ENCODE measurements at regions not wholly inside any gene's neighbourhood (a gene's known extent, or its start where the extent isn't known, plus 50 kb on each side); places are given as distances from the start of the nearest gene placed in this dataset.
A peak's percentile ranks its signal among the peaks of the same experiment; 100 is the strongest.

DNA sequence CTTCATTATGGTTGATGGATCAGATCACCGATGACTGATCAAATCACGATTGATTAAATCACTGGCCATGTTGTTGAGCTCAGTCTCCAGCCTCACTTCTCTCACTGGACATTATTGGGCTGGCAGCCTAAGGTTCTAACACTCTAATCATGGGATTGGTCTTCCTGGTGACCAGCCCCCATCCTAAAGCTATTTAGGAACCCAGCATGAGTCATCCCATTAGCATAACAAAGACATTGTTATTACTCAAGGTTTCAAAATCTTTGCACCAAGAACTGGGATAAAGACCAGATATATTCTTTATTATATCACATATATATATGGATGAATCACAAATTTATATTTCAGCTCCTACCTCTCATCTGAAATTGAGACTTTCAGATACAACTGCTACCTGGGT is 272.1 kb upstream of the IL12B start:
- no peak for DNase-seq

DNA sequence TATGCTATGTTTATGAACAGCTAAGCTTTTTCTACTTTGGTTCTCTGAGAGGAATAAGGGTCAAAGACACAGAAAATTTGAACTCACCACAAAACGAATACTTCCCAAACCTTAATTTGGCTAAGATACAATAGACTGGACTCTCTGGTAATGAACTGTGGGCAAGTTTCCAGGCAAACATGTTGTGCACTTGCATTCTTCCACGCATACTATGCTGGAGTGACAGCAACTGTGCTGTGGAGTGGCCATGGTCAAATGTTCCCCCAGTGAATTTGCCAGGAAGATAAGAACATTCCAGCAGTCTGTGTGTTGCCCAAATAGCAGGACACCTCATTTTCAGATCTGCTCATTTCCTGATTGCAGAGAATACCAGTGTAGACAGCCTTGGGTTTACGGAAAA is 275.3 kb upstream of the IL12B start:
- no peak for DNase-seq

DNA sequence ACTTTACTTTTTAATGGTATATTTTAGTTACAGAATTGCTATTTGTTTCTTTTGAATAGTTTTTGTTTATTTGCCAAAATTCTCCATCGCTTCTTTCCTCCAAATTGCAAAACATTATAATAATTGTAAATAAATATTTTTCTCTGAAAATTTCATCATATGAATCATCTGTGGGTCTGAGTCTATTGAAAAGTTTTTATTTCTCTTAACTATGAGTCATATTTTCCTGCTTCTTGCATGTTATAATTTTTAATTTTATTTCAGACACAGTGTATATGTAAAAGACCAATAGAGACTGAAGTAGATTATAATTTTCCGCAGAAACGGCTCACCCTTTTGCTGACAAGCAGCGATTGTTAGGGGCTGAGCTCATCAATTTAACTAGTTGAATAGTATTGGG is 279.1 kb upstream of the IL12B start:
- DNase-seq, result no peak

DNA sequence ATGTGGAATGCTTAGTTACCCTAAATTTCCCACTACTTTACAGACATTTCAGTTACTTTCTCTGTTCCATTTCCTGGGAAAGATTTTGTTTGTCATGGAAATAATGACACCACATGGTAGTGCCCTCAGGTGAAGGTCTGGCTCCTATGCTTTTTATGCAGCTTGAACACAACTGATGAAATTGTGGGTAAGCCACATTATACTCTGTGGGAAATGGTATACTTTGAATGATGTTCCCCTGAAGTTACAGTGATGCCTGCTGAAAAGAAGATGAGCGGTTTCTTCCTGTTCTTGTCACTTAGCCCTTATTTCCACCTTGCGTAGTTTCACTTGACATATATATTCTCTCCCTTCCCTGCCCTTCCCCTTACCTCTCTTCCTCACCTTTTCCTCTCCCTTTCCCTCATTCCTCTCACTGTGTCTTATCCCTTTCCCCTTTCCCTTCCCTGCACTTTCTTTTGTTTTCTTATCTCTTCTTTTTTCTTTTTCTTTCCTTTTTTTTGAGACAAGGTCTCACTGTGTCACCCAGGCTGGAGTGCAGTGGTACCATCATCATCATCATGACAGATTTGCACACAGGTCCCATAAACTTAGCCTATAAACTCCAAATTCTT is 280.8 kb upstream of the IL12B start:
- DNase-seq, result no peak

DNA sequence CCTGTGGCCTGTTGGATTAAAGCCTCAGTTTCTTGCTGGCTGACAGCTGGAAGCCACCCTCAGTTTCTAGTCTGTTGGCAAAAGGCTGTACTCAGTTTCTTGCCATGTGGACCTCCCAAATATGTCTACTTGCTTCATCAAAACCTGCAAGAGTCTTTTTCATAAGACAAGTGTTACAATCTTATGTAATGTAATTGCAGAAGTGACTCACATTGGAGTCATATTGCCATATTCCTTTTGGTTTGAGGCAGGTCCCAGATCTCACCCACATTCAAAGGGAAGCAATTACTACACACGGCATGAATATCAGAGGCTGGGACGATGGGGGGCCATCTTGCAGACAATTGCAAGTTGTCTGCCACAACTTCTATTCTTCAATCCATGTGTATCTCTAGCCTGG is 286.7 kb upstream of the IL12B start:
- no peak for DNase-seq

DNA sequence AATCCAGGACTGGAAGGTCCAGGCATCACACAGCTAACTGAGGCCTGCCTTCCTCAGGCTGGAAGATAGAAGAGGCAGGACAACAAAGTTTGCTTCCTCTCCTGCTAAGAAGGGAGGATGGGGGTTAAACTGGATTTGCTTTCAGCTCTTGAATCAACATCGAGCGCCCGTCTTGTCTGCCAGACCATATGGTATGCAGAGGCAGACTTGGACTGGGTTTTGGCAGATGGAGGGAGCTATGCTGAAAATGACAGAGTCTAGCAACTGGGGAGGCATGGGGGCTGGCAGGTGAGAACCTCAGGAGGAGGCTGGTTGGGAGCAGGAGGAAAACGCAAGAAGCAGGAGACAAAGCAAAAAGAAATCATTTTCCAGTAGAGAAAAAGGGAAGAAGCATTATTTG is 289.5 kb upstream of the IL12B start:
- DNase-seq, result peak; percentile 96

DNA sequence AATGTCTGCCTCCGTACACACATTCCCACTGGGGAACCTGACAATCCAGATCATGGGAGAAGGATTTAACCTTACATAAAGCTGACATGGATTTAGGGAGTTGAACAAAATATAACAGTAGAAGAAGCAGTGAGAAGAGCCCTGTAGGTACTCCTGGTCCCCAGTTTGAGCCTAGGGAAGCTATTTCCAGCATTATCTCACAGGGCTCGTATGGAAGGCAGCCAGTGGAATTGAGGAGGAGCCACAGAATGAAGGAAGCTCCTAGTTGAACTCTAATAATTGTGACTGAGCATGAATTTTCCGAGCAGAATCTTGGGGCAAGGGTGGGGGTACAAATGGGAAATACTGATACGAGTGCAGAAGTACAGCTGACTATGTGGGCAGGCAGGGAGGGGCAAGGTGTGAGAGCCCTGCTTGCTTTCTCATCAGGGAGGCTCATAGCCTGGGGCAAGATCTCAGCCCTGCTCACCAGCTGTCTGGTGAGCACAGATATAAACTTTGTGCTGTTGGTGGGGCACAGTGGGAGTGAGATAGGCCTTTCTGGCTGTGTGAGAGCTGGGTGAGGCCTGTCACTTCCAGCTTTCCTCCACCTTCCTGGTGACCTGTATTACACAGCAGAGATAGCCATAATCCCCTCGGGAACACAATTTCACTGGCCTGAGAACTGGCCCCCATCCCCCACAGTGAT is 290.7 kb upstream of the IL12B start:
- peak; percentile 27 for DNase-seq

DNA sequence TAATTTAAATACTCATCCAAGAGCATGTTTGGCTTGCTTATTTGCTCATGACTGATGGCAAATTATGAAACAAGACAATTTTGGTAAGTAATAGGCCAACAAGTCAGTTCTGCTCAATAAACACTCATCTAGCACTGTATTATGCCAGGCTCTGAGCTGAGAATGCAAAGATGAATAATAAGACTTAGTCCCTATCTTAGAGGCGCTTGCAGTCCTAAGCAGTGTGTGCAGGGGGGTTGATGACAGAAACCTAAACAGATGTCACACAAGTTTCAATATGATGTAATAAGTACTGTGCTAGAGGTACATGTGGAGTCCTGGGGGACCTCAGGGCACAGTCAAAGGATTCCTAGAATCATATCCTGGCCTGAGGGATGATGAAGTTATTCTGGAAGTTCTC is 287.6 kb upstream of the ADRA1B start:
- peak; percentile 20 for DNase-seq

DNA sequence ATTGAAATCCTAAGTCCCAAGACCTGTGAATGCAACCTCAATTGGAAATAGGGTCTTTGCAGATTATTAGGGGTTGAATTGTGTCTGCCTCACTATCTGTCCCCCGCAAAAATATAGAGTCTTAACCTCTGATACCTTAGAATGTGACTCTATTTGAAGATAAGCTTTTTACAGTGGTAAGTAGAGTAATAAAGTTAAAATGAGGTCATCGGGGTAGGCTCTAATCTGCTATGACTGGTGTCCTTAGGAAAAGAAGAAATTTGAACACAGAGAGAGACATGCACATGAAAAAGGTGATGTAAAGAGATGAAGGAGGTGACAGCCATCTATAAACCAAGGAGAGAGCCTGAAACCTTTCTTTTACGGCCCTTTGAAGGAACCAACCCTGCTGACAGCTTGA is 287.1 kb upstream of the ADRA1B start:
- DNase-seq, result no peak

DNA sequence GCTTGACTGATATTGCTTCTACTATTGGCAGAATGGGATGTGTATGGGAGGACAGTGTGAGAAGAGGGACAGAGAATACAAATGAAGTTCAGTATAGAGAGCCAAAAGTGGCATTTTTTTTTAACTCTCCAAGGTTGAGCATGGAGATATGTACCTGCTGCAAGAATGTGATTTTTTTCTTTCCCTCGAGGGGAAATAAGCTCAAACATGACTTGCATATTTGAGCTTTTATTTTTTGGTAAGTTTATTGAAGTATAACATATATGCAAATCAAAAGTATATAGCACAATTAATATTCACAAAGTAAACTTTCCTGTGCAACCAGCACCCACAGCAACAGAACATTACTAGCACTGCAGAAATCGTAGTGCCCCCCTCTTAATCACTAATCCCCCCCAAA is 285.7 kb upstream of the ADRA1B start:
- DNase-seq, result no peak

DNA sequence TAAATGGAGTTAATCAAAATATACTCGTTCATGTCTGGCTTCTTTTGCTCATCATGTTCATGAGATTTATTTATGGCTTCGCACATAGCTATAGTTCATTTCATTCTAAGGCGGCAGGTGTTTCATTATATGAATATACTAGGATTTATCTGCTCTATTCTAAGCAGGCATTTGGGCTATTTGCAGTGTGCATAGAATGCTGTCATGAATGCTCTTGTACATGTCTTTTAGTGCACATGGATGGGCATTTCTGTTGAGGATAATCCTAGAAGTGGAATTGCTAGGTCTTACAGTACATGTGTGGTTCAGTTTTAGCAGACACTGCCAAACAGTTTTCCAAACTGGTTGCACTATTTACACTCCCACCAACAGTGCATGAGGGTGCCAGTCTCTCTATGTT is 285.3 kb upstream of the ADRA1B start:
- DNase-seq, result peak; percentile 31

DNA sequence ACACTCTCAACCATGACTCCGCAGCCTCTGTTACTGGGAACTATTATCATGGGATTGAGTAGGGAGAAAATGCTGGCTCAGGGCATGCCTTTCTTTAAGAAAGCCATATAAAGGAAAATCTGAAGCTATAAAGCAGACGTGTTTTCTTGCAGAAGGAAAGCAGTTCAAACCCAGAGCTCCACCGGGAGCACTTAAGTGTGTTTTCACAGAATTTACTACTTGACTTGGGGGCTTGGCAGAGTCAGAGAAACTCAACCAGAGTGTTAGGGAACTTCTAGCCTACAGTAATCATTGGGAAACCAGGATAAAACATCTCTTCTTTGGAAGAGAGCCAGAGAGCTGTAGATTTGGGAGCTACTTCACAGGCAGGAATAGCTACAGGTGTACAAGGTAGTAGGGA is 283.4 kb upstream of the ADRA1B start:
- no peak for DNase-seq

DNA sequence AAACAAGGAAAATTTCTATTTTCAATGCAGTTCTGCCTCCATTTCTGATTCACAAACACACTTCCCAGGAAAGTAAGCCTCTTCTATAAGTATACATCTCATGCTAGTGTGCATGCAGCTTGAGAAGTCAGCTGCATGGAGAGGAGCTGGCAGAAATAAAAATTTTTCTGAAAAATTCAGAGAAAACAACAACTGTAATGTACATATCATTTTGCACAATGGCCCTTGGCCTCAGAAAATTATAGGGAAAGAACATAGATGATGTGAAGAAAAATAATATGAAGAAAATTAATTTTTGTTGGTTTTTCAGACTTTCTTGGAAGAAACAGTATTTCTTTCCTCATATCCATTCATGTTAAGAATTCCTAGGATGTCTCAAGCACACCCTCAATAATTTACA is 277.8 kb upstream of the ADRA1B start:
- DNase-seq, result no peak

DNA sequence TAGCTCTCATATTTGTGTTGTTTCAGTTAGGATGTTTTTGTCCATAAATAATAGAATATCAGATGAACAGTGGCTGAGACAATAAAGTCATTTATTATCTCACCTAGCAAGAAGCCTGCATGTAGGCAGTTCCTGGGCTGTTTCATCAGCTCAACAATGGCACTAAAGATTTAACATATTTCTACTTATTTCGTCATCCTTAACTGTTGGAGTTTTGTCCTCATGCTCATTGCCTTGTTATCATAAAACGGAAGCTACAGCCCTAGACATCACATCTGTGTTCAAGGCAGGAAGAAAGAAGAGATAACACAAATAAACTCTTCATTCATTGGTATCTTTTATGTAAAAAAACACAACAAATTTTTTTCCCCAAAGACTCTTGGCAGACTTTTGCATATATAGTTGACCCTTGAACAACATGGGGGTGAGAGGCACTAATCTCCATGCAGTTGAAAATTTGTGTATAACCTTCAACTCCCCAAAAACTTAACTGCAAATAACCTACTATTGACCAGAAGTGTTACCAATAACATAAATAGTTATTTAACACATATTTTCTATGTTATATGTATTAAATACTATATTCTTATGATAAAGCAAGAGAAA is 277.2 kb upstream of the ADRA1B start:
- no peak for DNase-seq

DNA sequence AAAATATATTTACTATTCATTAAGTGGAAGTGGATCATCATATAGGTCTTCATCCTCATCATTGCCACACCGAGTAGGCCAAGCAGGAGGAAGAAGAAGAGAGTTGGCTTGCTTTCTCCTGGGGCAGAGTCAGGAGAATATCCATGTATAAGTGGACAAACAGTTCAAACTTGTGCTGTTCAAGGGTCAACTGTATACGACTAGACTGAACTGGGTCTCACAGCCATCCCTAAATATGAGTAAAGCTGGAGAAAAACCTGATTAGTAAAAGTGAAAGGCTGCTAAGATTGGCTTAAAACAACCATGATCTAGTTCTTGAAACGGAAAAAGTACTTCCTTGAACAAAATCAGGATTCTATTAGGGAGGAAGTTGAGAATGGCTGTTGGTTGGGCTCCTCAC is 276.7 kb upstream of the ADRA1B start:
- no peak for DNase-seq

DNA sequence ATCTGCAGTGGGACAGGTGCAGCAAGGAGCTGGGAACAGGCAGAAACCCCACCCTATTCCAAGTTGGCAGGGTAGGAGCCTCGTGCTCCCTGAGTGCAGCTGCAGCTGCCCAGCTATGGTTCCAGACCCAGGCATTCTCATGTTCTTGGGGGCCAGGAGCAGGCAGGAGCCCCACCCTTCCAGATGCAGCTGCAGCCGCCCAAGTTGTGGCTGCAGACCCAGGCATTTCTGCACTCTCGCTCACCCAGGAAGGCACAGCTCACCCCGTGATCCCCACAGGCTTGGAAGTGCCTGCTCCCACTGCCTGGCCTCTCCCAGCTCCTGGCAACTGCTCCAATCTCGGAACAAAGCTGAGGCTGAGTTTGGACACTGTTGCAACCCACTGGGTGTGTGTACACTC is 275.8 kb upstream of the ADRA1B start:
- no peak for DNase-seq

DNA sequence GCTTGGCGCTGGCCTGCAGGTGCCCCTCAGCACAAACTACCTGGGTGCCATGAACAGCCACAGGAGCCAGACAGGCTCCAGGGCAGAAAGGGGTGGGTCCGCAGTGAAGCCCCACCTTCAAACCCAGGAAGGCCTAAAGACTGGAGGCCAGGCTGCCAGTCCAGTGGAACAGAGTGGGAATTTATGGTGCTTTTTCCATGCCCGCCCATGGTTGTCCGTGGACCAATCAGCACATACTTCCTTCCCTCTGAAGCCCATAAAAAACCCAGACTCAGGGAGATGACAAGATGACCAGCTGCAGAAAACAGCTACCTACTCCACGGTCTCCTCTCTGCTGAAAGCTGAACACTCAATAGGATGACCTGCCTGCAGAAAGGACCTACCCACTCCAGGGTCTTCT is 275.4 kb upstream of the ADRA1B start:
- DNase-seq, result no peak

DNA sequence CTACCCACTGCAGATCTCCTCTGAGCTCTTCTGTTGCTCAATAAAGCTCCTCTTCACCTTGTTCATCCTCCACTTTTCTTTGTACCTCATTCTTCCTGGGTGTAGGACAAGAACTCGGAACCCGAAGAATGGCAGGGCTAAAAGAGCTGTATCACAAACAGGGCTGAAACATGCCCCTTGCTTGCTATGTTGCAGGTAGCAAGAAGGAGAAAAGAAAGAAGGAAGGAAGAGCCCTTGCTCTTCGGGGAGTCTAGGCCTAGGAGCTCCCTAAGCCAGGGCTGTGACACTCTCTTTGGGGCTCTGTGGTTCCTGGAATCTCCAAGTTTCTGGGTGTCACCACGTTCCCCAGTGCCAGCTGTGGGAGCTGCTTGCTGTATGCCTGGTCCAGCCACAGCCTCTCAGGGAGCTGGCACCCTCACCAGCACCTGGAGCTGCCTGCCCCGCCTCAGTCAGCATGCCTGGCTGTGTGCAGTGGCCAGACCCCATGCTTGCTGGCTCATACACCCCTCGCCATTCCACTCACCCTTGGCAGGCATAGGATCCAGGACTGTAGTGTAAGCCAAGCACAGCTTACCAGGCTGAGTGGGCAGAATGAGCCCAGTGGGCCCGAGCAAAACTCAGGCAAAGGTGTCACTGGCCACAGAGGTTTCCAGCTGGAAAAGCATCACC is 274.8 kb upstream of the ADRA1B start:
- no peak for DNase-seq

DNA sequence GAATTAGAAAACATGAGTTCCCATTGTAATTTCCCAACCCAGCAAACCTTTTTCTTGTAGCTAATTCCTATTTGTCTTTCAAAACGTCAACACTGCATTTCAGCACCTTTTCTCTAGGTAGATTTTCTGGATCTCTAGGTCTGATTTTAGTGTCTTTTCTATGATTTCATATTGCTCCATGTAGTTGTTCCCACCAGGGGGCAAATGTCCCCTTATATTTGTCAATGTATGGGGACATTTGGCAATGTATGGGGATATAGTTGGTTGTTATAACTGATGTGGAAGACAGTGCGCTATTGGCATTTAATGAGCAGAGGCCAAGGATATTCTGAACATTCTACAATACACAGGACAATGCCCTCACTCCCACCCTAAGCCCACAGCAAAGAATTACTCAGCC is 273.9 kb upstream of the ADRA1B start:
- peak; percentile 0 for DNase-seq

DNA sequence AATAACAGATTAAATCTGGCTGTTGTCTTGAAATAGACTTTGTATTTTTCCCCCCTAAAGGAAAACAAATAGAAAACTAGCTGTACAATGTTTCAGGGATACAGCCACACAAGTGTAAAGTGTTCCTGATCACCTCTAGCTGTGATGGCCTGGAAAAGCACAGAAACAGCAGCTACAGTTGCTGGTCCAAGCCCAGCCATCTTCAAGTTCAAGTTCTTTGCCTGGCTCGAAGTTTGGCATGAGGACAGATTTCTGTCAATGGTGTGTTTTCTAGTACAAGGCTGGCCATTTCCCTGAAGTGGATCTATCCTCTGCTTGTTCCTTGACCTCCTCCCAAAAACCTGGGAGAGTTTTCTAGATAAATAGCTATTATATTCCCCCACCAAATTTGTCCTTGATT is 272.2 kb upstream of the ADRA1B start:
- no peak for DNase-seq

DNA sequence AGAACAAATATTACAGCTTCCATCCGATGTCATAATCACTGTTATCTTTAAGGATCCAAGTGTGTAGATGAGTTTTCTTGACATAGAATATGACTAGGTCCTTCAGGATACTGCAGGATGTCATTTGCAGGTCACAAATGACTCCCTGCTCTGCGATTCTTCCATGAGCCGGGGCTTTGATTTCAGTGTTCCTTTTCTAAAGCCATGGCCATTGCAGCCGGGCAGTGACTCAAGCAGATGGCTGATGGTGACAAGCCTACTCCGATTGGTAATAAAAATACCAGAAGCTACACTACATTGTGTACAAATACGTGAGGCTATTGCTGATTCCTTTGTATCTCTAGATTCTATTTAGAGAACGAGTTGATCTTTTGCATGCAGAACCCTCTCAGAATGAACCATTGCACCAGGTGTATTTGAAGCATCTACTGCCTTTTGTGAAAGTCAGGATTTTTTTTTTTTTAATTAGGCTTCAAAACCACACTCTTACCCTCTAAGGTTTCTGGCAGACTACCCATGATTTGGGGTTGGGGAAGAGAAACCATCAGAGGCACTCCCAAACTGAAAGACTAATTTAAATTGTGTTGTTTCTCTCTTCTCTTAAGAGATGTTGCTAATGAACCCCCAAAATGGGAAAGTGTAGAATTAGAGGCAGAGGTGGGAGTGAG is 271.0 kb upstream of the ADRA1B start:
- DNase-seq, result no peak

DNA sequence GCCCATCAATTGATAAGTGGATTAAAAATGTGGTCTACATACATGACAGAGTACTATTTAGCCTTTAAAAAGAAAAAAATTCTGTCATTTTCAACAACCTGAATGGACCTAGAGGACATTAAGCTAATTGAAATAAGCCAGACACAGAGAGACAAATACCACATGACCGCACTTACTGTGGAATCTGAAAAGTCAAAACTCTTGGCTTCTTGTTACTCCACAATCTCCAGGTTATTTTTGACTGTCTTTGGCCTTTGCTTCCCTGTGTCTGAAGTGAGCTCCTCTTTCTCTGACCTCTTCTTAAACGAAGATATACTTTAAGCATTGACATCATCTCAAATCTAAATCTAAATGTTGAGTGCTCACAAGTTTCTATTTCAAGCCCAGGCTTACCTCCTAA is 265.5 kb upstream of the ADRA1B start:
- DNase-seq, result no peak

DNA sequence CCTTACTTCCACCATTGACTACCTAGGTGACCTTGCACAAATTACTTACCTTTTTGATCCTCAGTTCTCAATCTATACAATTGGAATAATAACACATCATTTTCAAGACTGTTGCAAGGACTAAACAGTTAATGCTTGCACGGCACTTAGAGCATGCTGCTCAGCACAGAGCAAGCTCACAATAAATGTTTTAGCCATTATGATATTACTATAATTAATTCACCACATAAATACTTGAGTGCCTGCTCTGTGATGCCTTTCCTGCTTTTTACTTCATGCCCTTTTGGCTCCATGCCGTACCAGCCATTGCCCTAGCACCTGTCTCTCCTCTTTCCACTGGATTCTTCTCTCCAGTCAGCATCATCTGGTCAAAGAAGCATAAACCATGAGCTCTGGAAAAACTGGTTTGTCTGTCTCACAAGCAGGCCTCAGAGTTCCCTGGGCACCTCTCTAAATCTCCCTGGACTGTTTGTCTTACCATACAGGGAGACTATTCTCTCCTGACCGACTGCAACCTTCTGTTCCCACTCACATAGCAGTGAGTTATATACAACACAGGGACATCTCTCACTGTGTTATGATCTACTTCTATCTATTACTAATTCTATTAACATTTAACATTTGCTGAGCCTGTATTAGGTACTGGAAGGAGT is 260.4 kb upstream of the ADRA1B start:
- DNase-seq, result no peak
